Calu3 (cell line): ENCODE measurements at regions not wholly inside any gene's neighbourhood (a gene's known extent, or its start where the extent isn't known, plus 50 kb on each side); places are given as distances from the start of the nearest gene placed in this dataset.

ENCODE experiments used
- BruUV-seq: library from RNA; stranded (reverse); fragments of 400-500 nt; replicated peaks from 2 replicates; lab custom pipeline; 2021; lab: Mats Ljungman, UMichigan
- CTCF ChIA-PET: fragments of 300-600 bp; sonication (Branson Sonifier 250); formaldehyde crosslinking; loops from one replicate; lab custom pipeline; 2022; ENCODE audit warnings: antibody characterized with exemption; lab: Charles Lee
- DNase-seq: peaks from one replicate; pipeline ENCODE4 v3.0.0; 2022
- H3K27ac Mint-ChIP-seq: one replicate; pipeline ENCODE4 v1.8.0; 2022; ENCODE audit warnings: mixed read lengths; ENCODE audit not compliant: unreplicated experiment
- H3K27me3 Mint-ChIP-seq: one replicate; pipeline ENCODE4 v1.8.0; 2022; ENCODE audit warnings: mixed read lengths; ENCODE audit not compliant: unreplicated experiment
- H3K36me3 Mint-ChIP-seq: one replicate; pipeline ENCODE4 v1.8.0; 2022; ENCODE audit warnings: mild to moderate bottlenecking, moderate library complexity, mixed read lengths; ENCODE audit not compliant: insufficient read depth, unreplicated experiment
- H3K4me1 Mint-ChIP-seq: one replicate; pipeline ENCODE4 v1.8.0; 2022; ENCODE audit warnings: mild to moderate bottlenecking, low read depth, mixed read lengths; ENCODE audit not compliant: unreplicated experiment
- H3K4me3 Mint-ChIP-seq: one replicate; pipeline ENCODE4 v1.8.0; 2022; ENCODE audit warnings: mild to moderate bottlenecking, low read depth, moderate library complexity, mixed read lengths; ENCODE audit not compliant: unreplicated experiment
- H3K9me3 Mint-ChIP-seq: one replicate; pipeline ENCODE4 v1.8.0; 2022; ENCODE audit warnings: low read depth, mixed read lengths; ENCODE audit not compliant: unreplicated experiment
- intact Hi-C: fragments of 100-400 bp; cut with micrococcal nuclease; formaldehyde crosslinking; loops from one replicate; pipeline ENCODE4 v1.10.0; 2022; ENCODE audit not compliant: unreplicated experiment
- TF ChIP-seq, protein P1 (sequence below): fragments of 200-600 bp; IDR thresholded peaks from one replicate; pipeline ENCODE4 v1.8.0; 2022; ENCODE audit warnings: antibody characterized with exemption; ENCODE audit not compliant: unreplicated experiment

DNA sequence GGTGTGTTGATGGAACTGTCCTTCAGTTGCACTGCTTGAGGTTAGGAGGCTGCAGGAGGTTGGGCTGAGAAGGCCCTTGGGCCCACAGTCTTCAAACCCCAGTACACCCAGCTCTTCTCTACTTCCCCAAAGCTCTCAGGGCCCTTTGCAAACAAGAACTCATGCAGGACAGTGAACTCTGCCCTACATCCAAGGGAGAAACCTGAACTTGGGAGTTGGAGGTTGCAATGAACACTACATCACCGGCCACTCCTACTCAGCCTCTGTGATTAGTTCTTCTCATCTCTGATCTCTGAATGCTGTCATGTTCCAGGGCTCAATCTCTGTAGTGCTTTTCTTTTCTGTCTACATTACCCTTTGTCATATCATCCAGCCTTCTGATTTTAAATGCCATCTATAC lies 148.5 kb upstream of the PDE7B start:
- Mint-ChIP-seq H3K4me1 (no peaks in the 10 kb centered on the region), H3K27me3 (no peaks in the 10 kb centered on the region), H3K4me3 (no peak overlapping the region), H3K27ac (no peak overlapping the region), H3K9me3 (no peaks in the 10 kb centered on the region), H3K36me3 (no peaks in the 10 kb centered on the region)
- CTCF ChIA-PET = no interaction called here
- DNase-seq = no peak
- TF ChIP-seq, protein P1, sequence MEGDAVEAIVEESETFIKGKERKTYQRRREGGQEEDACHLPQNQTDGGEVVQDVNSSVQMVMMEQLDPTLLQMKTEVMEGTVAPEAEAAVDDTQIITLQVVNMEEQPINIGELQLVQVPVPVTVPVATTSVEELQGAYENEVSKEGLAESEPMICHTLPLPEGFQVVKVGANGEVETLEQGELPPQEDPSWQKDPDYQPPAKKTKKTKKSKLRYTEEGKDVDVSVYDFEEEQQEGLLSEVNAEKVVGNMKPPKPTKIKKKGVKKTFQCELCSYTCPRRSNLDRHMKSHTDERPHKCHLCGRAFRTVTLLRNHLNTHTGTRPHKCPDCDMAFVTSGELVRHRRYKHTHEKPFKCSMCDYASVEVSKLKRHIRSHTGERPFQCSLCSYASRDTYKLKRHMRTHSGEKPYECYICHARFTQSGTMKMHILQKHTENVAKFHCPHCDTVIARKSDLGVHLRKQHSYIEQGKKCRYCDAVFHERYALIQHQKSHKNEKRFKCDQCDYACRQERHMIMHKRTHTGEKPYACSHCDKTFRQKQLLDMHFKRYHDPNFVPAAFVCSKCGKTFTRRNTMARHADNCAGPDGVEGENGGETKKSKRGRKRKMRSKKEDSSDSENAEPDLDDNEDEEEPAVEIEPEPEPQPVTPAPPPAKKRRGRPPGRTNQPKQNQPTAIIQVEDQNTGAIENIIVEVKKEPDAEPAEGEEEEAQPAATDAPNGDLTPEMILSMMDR = no peak
- intact Hi-C loops = no loop called here
- no TSS peak for BruUV-seq

DNA sequence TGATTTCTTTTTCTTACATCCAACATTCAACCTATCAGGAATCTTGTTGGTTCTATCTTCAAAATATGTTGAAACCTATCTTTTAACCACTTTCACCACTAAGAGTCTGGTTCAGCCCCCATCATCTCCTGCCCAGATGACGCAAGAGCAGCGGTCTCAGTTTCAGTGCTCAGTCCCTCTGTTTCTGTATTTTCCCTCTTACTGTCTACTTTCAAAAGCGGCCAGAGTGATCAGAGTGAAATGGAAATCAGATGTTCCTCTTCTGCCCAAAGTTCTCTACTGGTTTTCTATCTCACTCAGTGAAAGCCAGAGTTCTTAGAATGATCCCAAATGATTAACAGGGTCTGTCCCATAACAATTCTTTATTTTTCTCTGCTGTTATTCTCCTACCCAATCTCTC lies 147.9 kb upstream of the PDE7B start:
- no peak overlapping the region for H3K27ac Mint-ChIP-seq
- CTCF ChIA-PET = no interaction called here
- H3K27me3 Mint-ChIP-seq = no peaks in the 10 kb centered on the region
- no peak for DNase-seq
- TF ChIP-seq, protein P1 = no peak
- H3K9me3 Mint-ChIP-seq = no peaks in the 10 kb centered on the region
- intact Hi-C loops = no loop called here
- no peaks in the 10 kb centered on the region for H3K36me3 Mint-ChIP-seq
- H3K4me3 Mint-ChIP-seq = no peak overlapping the region
- no peaks in the 10 kb centered on the region for H3K4me1 Mint-ChIP-seq
- BruUV-seq = no TSS peak

DNA sequence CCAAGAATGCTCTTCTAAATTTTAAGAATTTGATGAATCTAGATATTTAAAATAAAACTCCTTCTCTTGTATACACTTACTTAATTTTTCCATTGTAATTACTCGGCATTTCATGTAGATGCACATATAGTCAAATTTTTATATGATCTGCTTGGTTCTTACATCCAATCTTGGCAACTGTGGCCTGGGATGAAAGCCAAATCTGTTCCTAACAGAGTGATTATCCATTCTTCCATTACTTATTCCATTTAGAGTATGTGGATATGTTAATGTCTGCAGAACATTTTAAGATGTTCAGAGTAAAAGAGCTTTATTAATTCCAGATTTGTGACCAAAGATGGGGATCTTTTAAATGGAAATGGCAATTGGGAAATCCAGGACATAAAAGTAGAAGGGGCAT lies 144.1 kb upstream of the PDE7B start:
- DNase-seq = no peak
- CTCF ChIA-PET = no interaction called here
- intact Hi-C loops = no loop called here
- no peaks in the 10 kb centered on the region for H3K36me3 Mint-ChIP-seq
- H3K9me3 Mint-ChIP-seq = no peaks in the 10 kb centered on the region
- no TSS peak for BruUV-seq
- no peaks in the 10 kb centered on the region for H3K27me3 Mint-ChIP-seq
- no peak overlapping the region for H3K27ac Mint-ChIP-seq
- TF ChIP-seq, protein P1 = no peak
- H3K4me1 Mint-ChIP-seq = no peaks in the 10 kb centered on the region
- no peak overlapping the region for H3K4me3 Mint-ChIP-seq

DNA sequence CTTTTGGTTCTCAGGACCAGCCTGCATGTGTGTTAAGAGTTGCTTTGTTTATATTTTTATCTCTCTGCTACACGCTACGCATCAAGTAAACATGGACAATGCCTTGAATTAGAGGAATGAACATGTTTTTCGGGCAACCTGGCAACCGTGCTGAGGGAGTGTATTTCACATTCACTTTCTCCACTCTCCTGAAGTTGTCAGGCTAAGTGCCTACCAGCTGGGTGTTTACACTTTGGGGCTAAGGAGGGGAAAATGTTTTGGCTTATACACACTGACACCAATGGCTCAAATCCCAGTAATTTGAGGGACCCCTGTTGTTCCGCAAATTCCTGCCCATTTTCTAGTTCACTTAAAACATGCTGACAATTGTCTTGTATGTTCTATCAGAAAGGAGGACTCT lies 141.5 kb upstream of the PDE7B start:
- H3K9me3 Mint-ChIP-seq = no peaks in the 10 kb centered on the region
- intact Hi-C loops = no loop called here
- H3K36me3 Mint-ChIP-seq = no peaks in the 10 kb centered on the region
- H3K4me1 Mint-ChIP-seq = no peaks in the 10 kb centered on the region
- CTCF ChIA-PET = no interaction called here
- BruUV-seq = no TSS peak
- no peak overlapping the region for H3K27ac Mint-ChIP-seq
- H3K4me3 Mint-ChIP-seq = no peak overlapping the region
- H3K27me3 Mint-ChIP-seq = no peaks in the 10 kb centered on the region
- DNase-seq = no peak
- TF ChIP-seq, protein P1 = no peak
